Loucy (cell line): ENCODE measurements at regions not wholly inside any gene's neighbourhood (a gene's known extent, or its start where the extent isn't known, plus 50 kb on each side); places are given as distances from the start of the nearest gene placed in this dataset.

Source experiments
- CTCF ChIP-seq: fragments of 200-600 bp; sonication (generic); conservative IDR thresholded peaks from 2 replicates; pipeline ENCODE4 v1.5.1; 2014; ENCODE audit warnings: mild to moderate bottlenecking, antibody characterized with exemption, low read length
- EZH2phosphoT487 ChIP-seq: fragments of 200-600 bp; IDR thresholded peaks from 2 replicates; pipeline ENCODE4 v1.6.1; 2018; ENCODE audit warnings: antibody characterized with exemption, mild to moderate bottlenecking, moderate library complexity, borderline replicate concordance

DNA sequence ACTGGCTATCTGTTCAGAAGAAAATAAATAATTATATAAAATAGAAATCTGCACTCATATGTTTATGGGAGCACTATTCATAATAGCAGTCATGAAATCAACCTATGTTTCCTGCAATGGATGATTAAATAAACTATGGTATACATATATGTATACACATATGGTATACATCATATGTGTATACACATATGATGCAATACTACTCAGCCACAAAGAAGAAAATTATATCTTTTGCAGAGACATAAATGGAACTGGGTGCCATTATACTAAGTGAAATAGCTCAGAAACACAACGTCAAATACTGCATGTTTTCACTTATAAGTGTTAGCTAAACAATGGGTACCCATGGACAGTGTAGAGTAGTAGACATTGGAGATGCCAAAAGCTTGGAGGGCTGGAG lies 381.2 kb upstream of the LRFN5 start:
- TF ChIP-seq CTCF (no peak), EZH2phosphoT487 (no peak)
